PFSK-1 (cell line): ENCODE measurements at regions not wholly inside any gene's neighbourhood (a gene's known extent, or its start where the extent isn't known, plus 50 kb on each side); places are given as distances from the start of the nearest gene placed in this dataset.

ENCODE experiments used
- REST ChIP-seq, 2 experiments: IDR thresholded peaks; 2 replicates each; pipeline versions ENCODE4 v1.6.1 to v1.8.0; 2011 to 2012; ENCODE audit warnings: low read depth in 2 of 2, low read length in 2 of 2, control low read depth in 1 of 2, inconsistent platforms in 1 of 2, mild to moderate bottlenecking in 1 of 2, moderate library complexity in 1 of 2; ENCODE audit not compliant: insufficient read depth in 1 of 2
- TAF1 ChIP-seq: IDR thresholded peaks from 2 replicates; pipeline ENCODE4 v1.6.1; 2012; ENCODE audit warnings: low read length, control low read depth, borderline replicate concordance; ENCODE audit not compliant: insufficient read depth

- TF ChIP-seq REST (IDR thresholded peaks at IDR 0.05; ENCODE audit: insufficient read depth in 1 of 2, low read depth in 2 of 2, low read length in 2 of 2) (no peak), TAF1 (no peak)
Measured at GRCh38 chr14:32018391-32019092, 58.6 kb upstream of the ARHGAP5 start.
